HG03108 (cell line): ENCODE measurements at regions not wholly inside any gene's neighbourhood (a gene's known extent, or its start where the extent isn't known, plus 50 kb on each side); places are given as distances from the start of the nearest gene placed in this dataset.

Experiments
- ATAC-seq: cut with Tn5 transposase; IDR thresholded peaks from one replicate; pipeline ENCODE4 v1.9.1; 2021; ENCODE audit warnings: moderate library complexity; ENCODE audit not compliant: unreplicated experiment

- ATAC-seq, result no peak
These were observed 301.9 kb upstream of the SALL3 start for GRCh38 chr18:78677483-78678317.

GRCh38 chr18:78678318-78678695, 301.3 kb upstream of the SALL3 start:
- no peak for ATAC-seq

- no peak for ATAC-seq
These were observed 300.6 kb upstream of the SALL3 start for GRCh38 chr18:78679031-78679430.

- no peak for ATAC-seq
These were observed 299.9 kb upstream of the SALL3 start for GRCh38 chr18:78679613-78680260.

- no peak for ATAC-seq
These were observed 298.2 kb upstream of the SALL3 start for GRCh38 chr18:78681396-78681795.

- ATAC-seq, result no peak
These were observed 297.7 kb upstream of the SALL3 start for GRCh38 chr18:78681934-78682333.

- no peak for ATAC-seq
These were observed 296.9 kb upstream of the SALL3 start for GRCh38 chr18:78682716-78683115.

GRCh38 chr18:78683191-78684010, 296.2 kb upstream of the SALL3 start:
- ATAC-seq, result no peak

- ATAC-seq, result no peak
These were observed 294.2 kb upstream of the SALL3 start for GRCh38 chr18:78685250-78685979.

- no peak for ATAC-seq
These were observed 293.6 kb upstream of the SALL3 start for GRCh38 chr18:78685980-78686530.

GRCh38 chr18:78686976-78687685, 292.5 kb upstream of the SALL3 start:
- no peak for ATAC-seq

- ATAC-seq, result no peak
These were observed 291.9 kb upstream of the SALL3 start for GRCh38 chr18:78687736-78688135.

GRCh38 chr18:78688249-78688648, 291.4 kb upstream of the SALL3 start:
- ATAC-seq, result no peak

GRCh38 chr18:78688916-78689315, 290.7 kb upstream of the SALL3 start:
- ATAC-seq, result no peak

GRCh38 chr18:78689606-78690005, 290.0 kb upstream of the SALL3 start:
- no peak for ATAC-seq

GRCh38 chr18:78692105-78692504, 287.5 kb upstream of the SALL3 start:
- ATAC-seq, result no peak

- no peak for ATAC-seq
These were observed 286.2 kb upstream of the SALL3 start for GRCh38 chr18:78693429-78693828.

- ATAC-seq, result no peak
These were observed 282.8 kb upstream of the SALL3 start for GRCh38 chr18:78696698-78697435.

GRCh38 chr18:78697446-78697845, 282.2 kb upstream of the SALL3 start:
- ATAC-seq, result no peak
